ENCODE measurements at regions not wholly inside any gene's neighbourhood (a gene's known extent, or its start where the extent isn't known, plus 50 kb on each side); places are given as distances from the start of the nearest gene placed in this dataset.

- no peak for TF ChIP-seq FOXK2 (IDR thresholded peaks at IDR 0.05)
- TF ChIP-seq FOXA1 (IDR thresholded peaks at IDR 0.05): no peak
Observed at GRCh38 chr4:131531087-131531486, 1618.0 kb upstream of the PCDH10 start.

Measured in HEK293T (cell line).